Activated naive CD8-positive, alpha-beta T cell treated with anti-CD3 and anti-CD28 coated beads, Interleukin-2, amount 50 U/mL, for 24 hours (primary cell): ENCODE measurements at regions not wholly inside any gene's neighbourhood (a gene's known extent, or its start where the extent isn't known, plus 50 kb on each side); places are given as distances from the start of the nearest gene placed in this dataset.
A peak's percentile ranks its signal among the peaks of the same experiment; 100 is the strongest.

Source experiments
- ATAC-seq: fragments of 150-1000 bp; cut with Tn5 transposase; one replicate; pipeline ENCODE4 v1.10.0; 2021
- DNase-seq: peaks from one replicate; pipeline ENCODE4 v3.0.0; 2021
- H3K27ac Mint-ChIP-seq: one replicate; pipeline ENCODE4 v1.8.0; 2021; ENCODE audit warnings: mild to moderate bottlenecking, mixed read lengths
- H3K27me3 Mint-ChIP-seq: one replicate; pipeline ENCODE4 v1.8.0; 2021; ENCODE audit warnings: mixed read lengths
- H3K36me3 Mint-ChIP-seq: one replicate; pipeline ENCODE4 v1.8.0; 2021; ENCODE audit warnings: low read depth, mixed read lengths
- H3K4me1 Mint-ChIP-seq: one replicate; pipeline ENCODE4 v1.8.0; 2021; ENCODE audit warnings: mixed read lengths
- H3K4me3 Mint-ChIP-seq: one replicate; pipeline ENCODE4 v1.8.0; 2021; ENCODE audit warnings: mild to moderate bottlenecking, moderate library complexity, mixed read lengths
- H3K9me3 Mint-ChIP-seq: one replicate; pipeline ENCODE4 v1.8.0; 2021; ENCODE audit warnings: mixed read lengths

DNA sequence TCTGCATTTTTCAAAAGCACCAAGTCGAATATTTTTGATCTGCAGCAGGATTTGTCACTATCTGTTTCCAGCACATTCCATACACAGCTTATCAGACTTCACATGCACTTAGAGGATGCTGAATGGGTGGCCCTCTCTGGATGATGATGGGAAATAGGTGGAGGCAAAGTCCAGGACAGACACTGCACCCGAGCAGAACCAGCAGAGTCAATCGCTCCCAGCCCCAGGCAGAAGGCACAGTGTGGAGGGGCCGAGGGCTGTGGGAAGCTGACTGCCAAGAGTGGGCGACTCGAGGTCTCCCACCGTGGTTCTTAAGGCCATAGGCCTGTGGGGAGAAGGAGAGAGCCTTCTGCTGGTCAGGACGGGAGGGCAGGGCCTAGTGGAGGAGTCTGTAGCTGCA lies 490.2 kb upstream of the MGMT start:
- no peak overlapping the region for H3K4me3 Mint-ChIP-seq
- H3K9me3 Mint-ChIP-seq = no peaks in the 10 kb centered on the region
- no peaks in the 10 kb centered on the region for H3K27me3 Mint-ChIP-seq
- no peaks in the 10 kb centered on the region for H3K36me3 Mint-ChIP-seq
- DNase-seq (no peak), ATAC-seq (no peak)
- no peak overlapping the region for H3K27ac Mint-ChIP-seq
- H3K4me1 Mint-ChIP-seq = no peaks in the 10 kb centered on the region

DNA sequence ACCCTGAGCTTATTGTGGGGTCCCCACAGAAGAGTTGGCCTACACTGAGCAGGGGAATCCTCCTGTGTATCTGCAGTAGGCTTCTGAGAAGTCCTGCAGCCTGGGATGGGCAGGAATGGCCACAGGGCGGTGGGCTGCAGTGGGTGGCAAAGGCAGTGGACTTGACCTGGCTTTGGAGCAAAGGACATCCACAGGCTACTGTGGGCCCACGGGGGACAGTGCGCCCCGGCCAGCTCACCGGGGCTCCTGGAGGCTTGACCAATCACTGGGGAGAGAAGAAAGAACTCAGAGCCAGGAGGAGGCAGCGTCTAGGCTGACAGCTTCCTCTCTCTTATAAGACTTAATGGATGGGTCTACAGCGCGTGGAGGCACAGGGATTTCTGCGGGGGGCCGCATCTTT lies 488.8 kb upstream of the MGMT start:
- Mint-ChIP-seq H3K4me1 (no peaks in the 10 kb centered on the region), H3K27me3 (no peaks in the 10 kb centered on the region), H3K36me3 (no peaks in the 10 kb centered on the region), H3K9me3 (no peaks in the 10 kb centered on the region), H3K4me3 (no peak overlapping the region), H3K27ac (no peak overlapping the region)
- peak; percentile 25 for ATAC-seq
- DNase-seq = no peak

DNA sequence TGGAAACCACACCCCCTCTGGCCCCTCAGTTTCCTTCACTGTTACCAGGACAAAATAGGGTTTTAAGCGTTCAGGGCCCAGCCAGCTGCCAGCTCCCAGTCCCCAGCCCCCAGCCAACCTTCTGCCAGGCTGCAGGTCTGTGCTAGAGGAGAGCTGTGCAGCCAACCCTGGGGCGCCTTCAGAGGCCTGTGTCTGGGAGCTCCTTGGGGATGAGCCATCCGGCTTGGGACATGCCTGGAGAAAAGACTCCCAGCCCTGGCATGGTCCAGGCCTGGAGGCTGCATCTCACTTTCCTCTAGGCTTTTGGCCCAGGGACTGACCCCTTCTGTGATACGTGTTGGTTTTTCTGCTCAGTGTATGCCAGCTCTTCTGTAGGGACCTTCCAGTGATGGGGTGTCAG lies 487.6 kb upstream of the MGMT start:
- Mint-ChIP-seq H3K36me3 (no peaks in the 10 kb centered on the region), H3K4me3 (no peak overlapping the region), H3K27ac (no peak overlapping the region), H3K9me3 (no peaks in the 10 kb centered on the region), H3K27me3 (no peaks in the 10 kb centered on the region), H3K4me1 (no peaks in the 10 kb centered on the region)
- ATAC-seq (no peak), DNase-seq (no peak)

DNA sequence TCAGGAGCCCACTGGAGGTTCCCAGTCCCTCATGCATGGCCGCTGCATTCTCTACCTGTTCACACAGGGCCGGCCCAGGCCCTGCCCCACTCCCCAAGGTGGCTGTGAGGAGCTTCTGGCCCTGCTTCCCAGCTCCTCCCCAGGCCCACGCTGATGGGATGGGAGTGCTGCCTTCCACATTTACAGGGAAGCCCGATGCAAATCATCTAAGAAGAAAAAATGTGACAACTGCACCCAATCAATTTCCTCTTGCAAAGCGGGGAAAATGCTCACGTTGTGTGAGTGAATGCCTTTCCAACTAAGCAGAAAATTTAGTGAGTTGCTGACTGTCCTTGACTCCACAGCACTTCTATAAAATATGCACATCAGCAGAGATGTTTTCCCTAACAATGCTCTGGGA lies 485.8 kb upstream of the MGMT start:
- ATAC-seq (no peak), DNase-seq (no peak)
- Mint-ChIP-seq H3K36me3 (no peaks in the 10 kb centered on the region), H3K27me3 (no peaks in the 10 kb centered on the region), H3K4me1 (no peaks in the 10 kb centered on the region), H3K4me3 (no peak overlapping the region), H3K27ac (no peak overlapping the region), H3K9me3 (no peaks in the 10 kb centered on the region)

DNA sequence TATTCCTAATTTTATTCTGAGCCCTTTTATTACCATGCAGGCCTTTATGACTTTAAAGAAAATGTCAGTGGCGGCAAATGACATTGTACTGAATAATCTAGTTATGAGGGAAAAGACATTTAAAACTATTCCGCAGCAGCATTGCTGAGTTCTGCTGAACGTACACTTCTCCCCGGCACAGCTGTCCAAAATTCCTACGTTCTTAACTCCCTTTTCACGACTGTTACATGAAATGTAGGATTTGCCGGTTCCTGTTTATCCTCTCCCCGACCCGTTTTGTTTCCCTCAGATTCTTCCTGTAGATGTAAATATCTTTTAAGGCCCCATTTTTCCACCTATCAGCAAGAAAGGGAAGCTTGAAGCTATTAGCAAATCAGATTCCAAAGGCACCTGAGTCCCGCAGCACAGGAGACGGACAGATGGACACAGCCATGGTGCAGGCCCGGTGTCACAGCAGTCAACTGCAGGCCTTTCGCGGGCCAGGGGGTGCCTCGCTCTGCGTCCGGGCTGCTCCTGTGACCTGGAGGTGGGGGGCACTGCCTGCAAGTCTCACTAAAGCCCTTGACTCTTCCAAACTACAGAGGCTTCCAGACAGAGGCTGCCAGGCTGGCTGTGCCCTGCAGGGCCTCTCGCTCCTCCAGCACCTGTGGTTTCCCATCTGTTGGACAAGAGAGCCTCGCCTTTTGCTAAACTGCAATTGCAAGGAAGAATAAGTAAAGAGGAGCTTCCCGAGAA lies 485.0 kb upstream of the MGMT start:
- DNase-seq (no peak), ATAC-seq (no peak)
- Mint-ChIP-seq H3K36me3 (no peaks in the 10 kb centered on the region), H3K27me3 (no peaks in the 10 kb centered on the region), H3K4me3 (no peak overlapping the region), H3K27ac (no peak overlapping the region), H3K4me1 (no peaks in the 10 kb centered on the region), H3K9me3 (no peaks in the 10 kb centered on the region)

DNA sequence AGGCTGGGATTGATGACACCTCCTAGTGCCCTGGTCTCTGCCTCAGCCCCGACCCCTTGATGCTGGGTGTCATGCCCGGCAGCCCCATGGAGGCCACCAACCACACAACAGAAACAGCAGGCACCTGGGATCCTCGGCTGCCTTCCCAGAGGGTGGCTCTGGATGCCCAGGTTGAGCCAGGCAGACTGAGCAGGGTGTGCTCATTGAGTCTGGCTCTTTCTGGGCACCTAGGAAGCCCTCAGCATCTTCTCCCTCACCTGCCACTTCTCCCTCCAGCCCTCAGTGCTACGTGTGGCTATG lies 484.5 kb upstream of the MGMT start:
- no peaks in the 10 kb centered on the region for H3K27me3 Mint-ChIP-seq
- no peaks in the 10 kb centered on the region for H3K4me1 Mint-ChIP-seq
- no peak overlapping the region for H3K27ac Mint-ChIP-seq
- H3K9me3 Mint-ChIP-seq = no peaks in the 10 kb centered on the region
- H3K4me3 Mint-ChIP-seq = no peak overlapping the region
- H3K36me3 Mint-ChIP-seq = no peaks in the 10 kb centered on the region
- no peak for DNase-seq
- no peak for ATAC-seq

DNA sequence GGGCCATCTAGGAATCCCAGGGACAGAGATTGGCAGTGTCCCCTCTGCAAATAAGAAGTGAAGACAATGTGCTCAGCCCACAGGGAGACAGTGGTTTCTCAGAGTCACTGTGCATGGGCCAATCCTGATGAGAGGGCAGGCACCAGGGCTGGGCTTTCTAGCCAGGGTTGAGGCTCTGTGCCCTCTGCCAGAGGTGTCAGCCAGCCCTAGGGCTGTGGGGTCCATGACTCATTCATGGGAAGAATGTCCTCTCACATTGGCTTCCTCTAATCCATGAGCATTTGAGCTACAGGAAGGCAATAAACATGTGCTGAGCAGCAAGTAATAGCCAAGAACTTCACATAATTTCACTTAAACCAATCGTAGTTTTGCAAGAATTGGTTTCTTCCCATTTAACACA lies 482.0 kb upstream of the MGMT start:
- Mint-ChIP-seq H3K36me3 (no peaks in the 10 kb centered on the region), H3K4me3 (no peak overlapping the region), H3K27me3 (no peaks in the 10 kb centered on the region), H3K9me3 (no peaks in the 10 kb centered on the region), H3K4me1 (no peaks in the 10 kb centered on the region), H3K27ac (no peak overlapping the region)
- ATAC-seq (no peak), DNase-seq (no peak)

DNA sequence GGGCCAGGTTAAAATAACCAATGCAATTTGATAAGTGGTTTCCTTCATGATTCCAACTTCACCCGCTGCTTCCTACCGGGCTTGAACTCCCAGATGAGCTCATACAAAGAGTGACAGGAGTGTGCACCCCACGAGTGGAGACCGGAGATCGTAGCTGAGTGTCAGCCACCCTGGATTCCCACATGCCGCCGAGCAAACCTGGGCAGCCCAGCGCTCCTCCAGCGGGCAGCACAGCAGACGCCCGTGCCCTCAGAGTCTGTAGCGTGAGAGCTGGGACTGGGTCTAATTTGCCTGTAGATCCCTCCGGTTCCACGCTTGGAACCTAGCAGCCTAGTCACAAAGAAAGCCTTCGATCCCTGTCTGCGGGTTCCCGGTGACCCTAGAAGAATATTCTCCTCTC lies 476.1 kb upstream of the MGMT start:
- no peaks in the 10 kb centered on the region for H3K9me3 Mint-ChIP-seq
- H3K36me3 Mint-ChIP-seq = no peaks in the 10 kb centered on the region
- no peaks in the 10 kb centered on the region for H3K4me1 Mint-ChIP-seq

DNA sequence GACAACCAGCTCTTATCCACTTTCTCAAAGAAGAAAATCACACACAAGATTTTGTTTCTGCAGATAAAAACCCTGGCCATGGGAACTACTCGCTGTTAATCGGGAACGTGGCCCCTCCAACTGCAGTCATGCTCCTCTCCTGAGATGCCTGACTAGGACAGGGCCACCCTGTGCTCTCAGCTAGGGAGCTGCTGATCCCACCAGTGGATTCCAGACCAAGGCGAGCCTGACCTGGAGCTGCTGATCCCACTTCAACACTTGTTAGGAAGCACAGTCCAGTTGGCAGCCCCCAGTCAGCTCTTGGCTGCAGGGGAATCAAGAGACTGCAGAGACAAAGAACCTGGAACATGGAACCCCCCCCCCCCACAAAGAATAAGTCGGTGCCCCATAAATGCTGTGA lies 474.3 kb upstream of the MGMT start:
- no peak overlapping the region for H3K4me3 Mint-ChIP-seq
- DNase-seq = no peak
- H3K4me1 Mint-ChIP-seq = no peaks in the 10 kb centered on the region
- peaks cover 2% of the 10 kb centered on the region for H3K27me3 Mint-ChIP-seq
- H3K9me3 Mint-ChIP-seq = no peaks in the 10 kb centered on the region
- no peaks in the 10 kb centered on the region for H3K36me3 Mint-ChIP-seq
- ATAC-seq = no peak
- no peak overlapping the region for H3K27ac Mint-ChIP-seq

More for the DNA sequence above, 476.1 kb upstream of the MGMT start:
- peaks cover 2% of the 10 kb centered on the region for H3K27me3 Mint-ChIP-seq
- H3K4me3 Mint-ChIP-seq = no peak overlapping the region
- DNase-seq = no peak
- H3K27ac Mint-ChIP-seq = no peak overlapping the region
- ATAC-seq = no peak

DNA sequence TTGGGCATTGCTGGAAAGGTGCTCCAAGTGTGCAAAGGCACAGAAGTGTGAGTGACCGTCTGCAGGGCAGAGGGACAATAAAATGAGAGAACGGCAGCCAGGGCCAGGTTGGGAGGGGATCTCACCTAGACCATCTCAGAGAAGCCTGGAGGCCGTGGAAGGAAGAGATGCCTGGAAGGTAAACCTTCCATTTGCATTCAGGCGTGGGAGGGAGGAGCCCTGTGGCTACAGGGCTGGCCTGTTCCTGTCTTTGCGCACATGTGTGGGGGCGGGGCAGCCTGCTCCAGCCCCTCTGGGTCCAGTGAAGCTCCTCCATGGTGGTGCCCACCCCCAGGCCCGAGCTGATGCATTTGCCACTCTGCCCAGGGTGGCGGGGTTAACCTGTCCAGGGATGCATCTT lies 473.6 kb upstream of the MGMT start:
- no peaks in the 10 kb centered on the region for H3K36me3 Mint-ChIP-seq
- H3K27me3 Mint-ChIP-seq = peaks cover 2% of the 10 kb centered on the region
- ATAC-seq (no peak), DNase-seq (no peak)
- no peak overlapping the region for H3K4me3 Mint-ChIP-seq
- no peaks in the 10 kb centered on the region for H3K4me1 Mint-ChIP-seq
- H3K9me3 Mint-ChIP-seq = no peaks in the 10 kb centered on the region
- no peak overlapping the region for H3K27ac Mint-ChIP-seq

DNA sequence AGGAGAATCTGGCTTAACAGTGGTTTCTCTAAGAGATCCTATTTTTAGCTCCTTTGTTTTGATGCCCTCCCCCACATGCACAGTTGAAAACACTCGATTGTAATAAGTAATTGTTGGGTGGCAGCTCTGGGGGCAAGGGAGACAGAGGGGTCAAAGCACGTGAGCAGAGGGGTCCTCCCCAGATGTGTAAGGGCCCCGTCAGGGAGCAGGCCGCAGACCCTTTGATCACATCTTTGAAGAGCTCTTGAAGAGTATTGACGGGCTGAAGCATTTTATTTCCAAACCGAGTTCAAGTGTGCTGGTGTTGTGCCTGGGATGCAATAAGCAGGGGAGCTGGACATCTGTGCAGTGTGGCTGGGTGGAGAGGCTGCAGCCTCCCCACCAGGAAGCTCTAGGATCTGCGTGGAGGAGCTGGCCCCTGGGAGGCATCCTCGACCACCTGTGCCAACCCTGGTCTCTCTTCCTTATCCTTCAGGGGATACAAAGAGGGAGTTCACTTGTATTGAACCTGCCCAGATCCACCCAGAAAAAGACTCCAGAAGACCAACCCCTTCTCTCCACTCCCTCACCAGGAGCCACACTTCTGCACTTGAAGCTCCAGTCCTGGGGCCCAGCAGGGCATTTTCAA lies 473.0 kb upstream of the MGMT start:
- H3K4me3 Mint-ChIP-seq = no peak overlapping the region
- no peaks in the 10 kb centered on the region for H3K9me3 Mint-ChIP-seq
- peaks cover 2% of the 10 kb centered on the region for H3K27me3 Mint-ChIP-seq
- no peaks in the 10 kb centered on the region for H3K36me3 Mint-ChIP-seq
- no peak for ATAC-seq
- no peak overlapping the region for H3K27ac Mint-ChIP-seq
- no peaks in the 10 kb centered on the region for H3K4me1 Mint-ChIP-seq
- no peak for DNase-seq

DNA sequence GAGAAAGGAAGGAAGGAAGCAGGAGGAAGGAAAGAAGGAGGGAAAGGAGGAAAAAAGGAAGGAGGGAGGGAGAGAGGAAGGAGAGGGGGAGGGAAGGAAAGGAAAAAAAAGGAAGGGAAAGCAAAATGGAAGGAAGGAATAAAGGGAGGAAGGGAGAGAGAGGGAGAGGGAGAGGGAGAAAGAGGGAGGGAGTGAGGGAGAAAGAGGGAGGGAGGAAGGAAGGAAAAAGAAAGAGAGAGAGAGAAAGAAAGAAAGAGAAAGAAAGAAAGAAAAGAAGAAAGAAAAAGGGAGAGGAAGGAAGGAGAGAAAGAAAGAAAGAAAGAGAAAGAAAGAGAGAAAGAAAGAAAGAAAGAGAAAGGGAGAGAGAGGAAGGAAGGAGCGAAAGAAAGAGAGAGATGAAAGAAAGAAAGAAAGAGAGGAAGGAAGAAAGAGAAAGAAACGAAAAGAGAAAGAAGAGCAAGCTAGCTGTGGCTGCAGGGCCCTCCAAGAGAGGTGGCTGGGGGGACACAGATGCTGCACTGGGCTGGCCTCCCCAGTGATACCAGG lies 472.4 kb upstream of the MGMT start:
- Mint-ChIP-seq H3K36me3 (no peaks in the 10 kb centered on the region), H3K9me3 (no peaks in the 10 kb centered on the region), H3K27me3 (peaks cover 2% of the 10 kb centered on the region), H3K4me3 (no peak overlapping the region), H3K4me1 (no peaks in the 10 kb centered on the region), H3K27ac (no peak overlapping the region)
- ATAC-seq (no peak), DNase-seq (no peak)

DNA sequence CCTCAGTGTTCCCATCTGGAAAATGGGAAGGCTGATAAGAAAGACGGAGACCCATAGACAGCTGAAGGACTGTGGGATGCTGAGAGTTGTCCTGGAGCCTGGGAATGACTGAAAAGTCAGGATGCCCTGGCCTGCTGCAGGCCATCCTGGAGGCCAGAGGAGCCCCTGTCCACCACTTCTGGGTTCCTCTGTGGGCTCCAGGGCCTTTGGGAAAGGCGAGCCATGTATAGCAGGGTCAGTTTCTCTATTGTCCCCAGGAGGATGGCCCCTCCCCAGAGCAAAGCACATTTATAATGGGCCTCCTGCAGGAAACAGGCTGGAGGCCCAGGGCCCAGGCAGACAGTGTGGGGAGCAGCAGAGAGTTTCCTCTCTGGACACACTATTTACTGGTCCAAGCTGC lies 471.4 kb upstream of the MGMT start:
- peaks cover 5% of the 10 kb centered on the region for H3K27me3 Mint-ChIP-seq
- H3K9me3 Mint-ChIP-seq = no peaks in the 10 kb centered on the region
- no peak overlapping the region for H3K27ac Mint-ChIP-seq
- DNase-seq (no peak), ATAC-seq (no peak)
- no peaks in the 10 kb centered on the region for H3K4me1 Mint-ChIP-seq
- H3K36me3 Mint-ChIP-seq = no peaks in the 10 kb centered on the region
- H3K4me3 Mint-ChIP-seq = no peak overlapping the region

DNA sequence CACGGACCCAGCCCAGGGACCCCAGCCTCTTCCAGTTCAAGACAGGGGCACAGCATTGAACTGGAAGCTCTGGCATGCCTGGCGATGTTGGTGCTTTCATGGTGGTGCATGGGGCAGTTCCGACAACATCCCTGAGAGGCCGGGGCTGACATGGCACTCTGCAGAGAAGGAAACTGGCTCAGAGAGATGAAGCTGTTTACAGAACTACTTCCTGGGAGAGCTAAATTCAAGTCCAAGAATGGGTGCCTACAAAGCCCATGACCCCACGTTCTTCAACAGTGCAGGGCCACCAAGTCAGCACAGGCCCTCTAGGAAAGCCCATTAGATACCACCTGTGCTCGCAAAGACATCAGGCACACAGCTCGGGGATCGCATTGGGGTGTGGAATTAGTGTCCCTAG lies 470.9 kb upstream of the MGMT start:
- ATAC-seq (no peak), DNase-seq (no peak)
- Mint-ChIP-seq H3K27me3 (peaks cover 5% of the 10 kb centered on the region), H3K4me1 (no peaks in the 10 kb centered on the region), H3K9me3 (no peaks in the 10 kb centered on the region), H3K27ac (no peak overlapping the region), H3K4me3 (no peak overlapping the region), H3K36me3 (no peaks in the 10 kb centered on the region)

DNA sequence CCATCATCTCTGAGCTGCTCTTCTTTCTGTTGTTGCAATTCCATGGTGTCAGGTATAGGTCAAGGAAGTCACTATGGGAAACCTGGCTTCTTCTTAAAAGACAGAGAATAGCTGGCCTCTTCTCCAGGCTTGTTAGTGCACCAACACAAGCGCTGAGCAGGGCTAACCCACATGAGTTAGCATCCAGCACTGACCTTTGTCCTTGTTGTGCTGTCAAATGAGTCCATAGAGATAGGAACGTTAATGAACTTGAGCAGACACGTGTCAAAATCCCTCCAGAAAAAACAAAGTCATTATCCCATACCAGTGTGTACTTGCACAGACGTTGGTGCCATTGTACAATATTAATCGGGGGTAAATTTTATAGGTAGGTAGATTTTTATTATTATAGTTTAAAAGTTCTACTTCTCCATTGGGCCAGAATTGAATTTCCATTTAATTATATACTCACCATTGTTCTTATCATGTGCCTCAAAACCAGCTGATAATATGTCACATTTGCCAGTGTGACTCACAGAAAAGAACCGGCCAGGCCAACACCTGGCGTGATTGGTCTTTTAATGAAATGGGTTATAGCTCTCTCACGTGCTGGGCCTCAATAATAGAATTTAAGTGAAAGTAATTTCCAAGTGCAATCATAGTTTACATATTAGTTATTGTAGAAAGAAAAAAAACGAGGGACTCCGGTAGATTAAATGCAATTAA lies 468.8 kb upstream of the MGMT start:
- H3K4me1 Mint-ChIP-seq = no peaks in the 10 kb centered on the region
- H3K27ac Mint-ChIP-seq = no peak overlapping the region
- no peaks in the 10 kb centered on the region for H3K36me3 Mint-ChIP-seq
- DNase-seq = no peak
- H3K4me3 Mint-ChIP-seq = no peak overlapping the region
- no peak for ATAC-seq
- H3K27me3 Mint-ChIP-seq = peaks cover 4% of the 10 kb centered on the region
- no peaks in the 10 kb centered on the region for H3K9me3 Mint-ChIP-seq
